Thyroid gland (tissue), 4 donors: ENCODE measurements at regions not wholly inside any gene's neighbourhood (a gene's known extent, or its start where the extent isn't known, plus 50 kb on each side); places are given as distances from the start of the nearest gene placed in this dataset.

Experiments used
- CTCF ChIP-seq, 6 experiments: fragments of 200-600 bp in 3 of 6; fragments of 450-650 bp in 3 of 6; sonication (generic) in 3 of 6; IDR thresholded peaks; one replicate each; pipeline ENCODE4 v1.5.1; 2016 to 2019; ENCODE audit warnings: antibody characterized with exemption in 6 of 6, mild to moderate bottlenecking in 2 of 6, inconsistent platforms in 1 of 6, moderate library complexity in 1 of 6
- POLR2A ChIP-seq, 2 donors: fragments of 450-650 bp; IDR thresholded peaks; one replicate each; pipeline ENCODE4 v1.6.1; 2017; ENCODE audit warnings: antibody characterized with exemption in 2 of 2, mild to moderate bottlenecking in 2 of 2, moderate library complexity in 1 of 2

- TF ChIP-seq CTCF (IDR thresholded peaks at IDR 0.05) (no peak), POLR2A (IDR thresholded peaks at IDR 0.05) (no peak)
Measured at GRCh38 chr6:165831812-165832510, 168.9 kb upstream of the PDE10A start.
